NCI-H1092 (cell line): ENCODE measurements at regions not wholly inside any gene's neighbourhood (a gene's known extent, or its start where the extent isn't known, plus 50 kb on each side); places are given as distances from the start of the nearest gene placed in this dataset.
"Not testable (repeated sequence)": the region's sequence is repeated elsewhere in the genome, so short reads cannot be mapped to it uniquely, and the experiment has no call there.

Source experiments
- DNase-seq: peaks from one replicate; lab custom pipeline; 2025; lab: John Stamatoyannopoulos, UW

DNA sequence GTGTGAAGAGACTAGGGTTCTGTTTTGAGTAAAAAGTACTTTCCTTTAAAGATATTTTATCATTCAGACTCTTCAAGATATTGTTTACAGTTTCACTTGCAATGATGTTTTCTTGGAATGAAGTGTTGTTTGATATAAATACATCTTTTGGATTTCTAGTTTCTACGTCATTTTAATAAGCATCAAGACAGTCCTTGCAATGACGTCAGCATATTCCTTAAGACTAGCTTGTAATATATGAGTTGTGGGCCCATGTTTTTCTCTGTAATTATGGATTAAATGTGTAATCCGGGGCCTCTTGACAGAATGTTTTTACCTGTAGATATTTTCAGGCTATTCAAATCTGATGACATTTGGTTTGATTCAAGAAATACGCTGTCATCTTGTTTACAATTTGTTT lies 66.1 kb downstream of the RBMX2 start:
- DNase-seq, result no peak

DNA sequence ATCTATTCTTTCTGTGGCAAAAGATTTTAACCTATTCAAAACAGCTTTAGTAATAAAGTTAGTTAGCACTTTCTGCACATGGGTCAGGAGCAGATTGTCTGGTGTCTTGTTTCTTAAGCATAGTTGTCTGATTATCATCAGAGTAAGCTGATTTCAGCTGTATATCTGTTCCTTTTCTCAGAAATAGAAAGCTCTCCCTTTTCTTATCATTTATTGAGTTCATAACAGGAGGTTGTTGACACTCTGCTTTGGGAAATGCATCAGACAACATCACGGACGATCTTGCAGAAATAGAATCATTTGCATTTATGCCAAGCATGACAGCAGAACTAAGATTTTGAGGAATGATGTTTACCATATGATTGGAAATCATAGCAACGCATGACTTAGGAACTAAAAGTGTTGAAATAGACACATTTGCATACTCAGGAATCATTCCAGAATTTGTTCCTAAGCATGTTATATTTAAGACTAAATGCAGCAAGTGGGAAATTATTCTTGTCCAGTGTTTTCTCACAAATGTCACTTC lies 66.7 kb downstream of the RBMX2 start:
- DNase-seq, result no peak

DNA sequence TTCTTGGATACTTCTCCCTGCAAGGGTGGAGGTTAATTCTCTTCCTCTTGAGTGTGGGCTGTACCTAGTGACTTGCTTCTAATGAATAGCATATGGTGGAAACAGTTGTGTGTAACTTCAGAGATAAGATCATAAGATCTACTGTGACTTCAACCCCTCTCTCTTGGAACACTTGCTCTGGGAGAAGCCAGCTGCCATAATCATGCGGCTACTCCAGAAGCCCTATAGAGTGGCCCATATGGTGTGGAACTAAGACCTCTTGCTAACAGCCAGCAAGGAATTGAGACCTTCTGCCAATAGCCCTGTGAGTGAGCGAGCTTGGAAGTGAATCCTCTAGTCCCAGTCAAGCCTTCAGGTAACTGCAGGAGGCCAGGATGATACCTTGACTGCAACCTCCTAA lies 81.1 kb downstream of the RBMX2 start:
- no peak for DNase-seq

DNA sequence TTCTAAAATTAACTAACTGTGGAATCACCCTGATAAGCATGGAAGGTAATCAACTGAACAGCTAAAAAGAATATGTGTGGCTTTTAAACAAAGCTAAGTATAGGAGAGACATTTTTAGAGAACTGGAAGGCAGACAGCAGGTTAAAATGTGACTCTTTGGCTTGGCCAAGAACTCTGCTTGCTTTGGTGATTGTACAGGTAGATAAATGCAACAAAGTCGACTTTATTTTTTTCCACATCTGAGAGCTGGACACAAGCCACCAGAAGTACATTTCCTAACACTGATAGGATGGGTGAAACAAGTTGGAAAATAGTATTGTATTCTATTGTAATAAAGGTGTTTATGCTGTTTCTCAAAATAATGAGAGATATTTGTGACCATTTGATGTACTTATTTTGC lies 84.1 kb downstream of the RBMX2 start:
- DNase-seq, result no peak

DNA sequence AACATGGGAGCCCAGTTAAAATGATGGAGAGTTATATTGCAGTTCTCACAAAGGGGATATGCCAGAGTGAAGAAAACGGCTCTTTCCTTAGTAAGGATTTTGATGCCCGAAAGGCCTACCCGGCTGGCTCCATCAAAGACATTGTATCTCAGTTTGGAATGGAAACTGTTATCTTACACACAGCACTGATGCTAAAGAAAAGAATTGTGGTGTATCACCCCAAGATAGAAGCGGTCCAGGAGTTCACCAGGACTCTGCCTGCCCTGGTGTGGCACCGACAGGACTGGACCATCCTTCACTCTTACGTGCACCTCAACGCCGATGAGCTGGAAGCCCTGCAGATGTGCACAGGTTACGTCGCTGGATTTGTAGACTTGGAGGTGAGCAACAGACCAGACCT lies 93.7 kb downstream of the RBMX2 start:
- DNase-seq, result not testable (repeated sequence)

DNA sequence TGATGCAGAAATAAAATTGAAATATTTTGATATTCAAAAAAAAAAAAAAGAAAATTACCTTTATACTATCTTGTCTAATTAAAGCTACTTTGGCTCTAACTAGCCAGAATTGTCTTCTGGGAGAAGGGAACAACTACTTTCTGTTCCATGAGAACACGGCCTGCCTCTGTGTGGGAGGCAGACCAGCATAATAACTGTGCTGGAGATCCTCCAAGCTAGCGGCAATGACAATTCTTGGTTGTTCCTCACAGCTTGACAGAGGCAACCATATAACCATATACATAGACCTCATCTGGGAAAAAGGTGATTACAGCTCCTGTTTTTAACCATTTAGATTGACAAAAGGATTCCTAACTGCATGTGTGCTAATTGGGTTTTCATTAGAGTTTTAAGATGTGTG lies 95.7 kb downstream of the RBMX2 start:
- DNase-seq, result no peak

DNA sequence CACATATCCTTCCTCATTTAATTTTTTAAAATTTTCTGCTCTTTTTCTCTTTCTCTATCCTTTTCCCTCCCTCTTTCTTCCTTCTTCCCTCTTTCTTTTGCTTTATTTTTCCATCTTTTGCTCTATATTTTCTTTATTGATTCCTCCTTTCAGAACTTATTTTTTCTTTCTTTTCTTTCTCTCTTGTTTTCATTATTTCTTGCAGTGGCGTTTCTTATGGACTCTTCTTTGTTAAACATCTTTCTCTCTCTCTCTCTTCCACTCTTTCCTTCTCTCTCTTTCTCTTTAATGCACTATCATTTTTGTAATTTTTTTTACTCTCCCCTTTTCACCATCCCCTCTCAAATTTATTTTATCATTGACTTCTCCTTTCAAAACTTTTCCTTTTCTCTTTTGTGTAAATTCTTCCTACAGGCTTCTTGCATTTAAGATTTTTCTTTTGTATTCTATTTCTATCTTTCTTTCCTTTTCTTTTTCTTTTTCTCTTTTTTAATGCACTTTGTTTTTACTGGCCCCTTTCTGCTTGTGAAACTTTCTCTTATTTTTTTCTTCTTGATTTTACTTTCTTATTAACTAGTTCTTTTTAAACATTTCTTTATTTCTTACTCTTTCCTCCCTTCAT lies 97.0 kb downstream of the RBMX2 start:
- DNase-seq, result no peak

DNA sequence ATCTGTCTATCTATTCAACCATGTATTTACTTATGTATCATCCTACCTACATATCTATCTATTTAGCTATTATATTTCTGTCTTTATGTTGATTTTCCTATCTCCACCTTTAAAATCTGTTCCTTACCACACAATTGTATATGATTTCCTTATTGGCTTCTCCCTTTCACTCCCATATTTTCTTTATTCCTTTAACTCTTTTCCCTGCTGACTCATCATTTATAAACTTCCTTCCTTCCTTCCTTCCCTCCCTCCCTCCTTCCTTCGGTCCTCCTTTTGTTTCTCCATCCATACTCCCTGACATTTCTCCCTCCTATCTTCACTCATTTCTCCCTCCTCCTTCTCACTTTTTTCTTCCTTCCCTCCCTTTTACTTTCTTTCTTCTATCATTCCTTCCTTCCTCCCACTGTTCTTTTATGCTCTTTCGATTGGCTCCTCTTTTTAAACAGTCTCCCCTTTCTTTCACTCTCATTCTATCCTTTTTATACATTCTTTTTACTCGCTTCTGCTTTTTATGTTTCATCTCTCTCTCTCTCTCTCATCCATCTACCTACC lies 100.3 kb downstream of the RBMX2 start:
- no peak for DNase-seq

DNA sequence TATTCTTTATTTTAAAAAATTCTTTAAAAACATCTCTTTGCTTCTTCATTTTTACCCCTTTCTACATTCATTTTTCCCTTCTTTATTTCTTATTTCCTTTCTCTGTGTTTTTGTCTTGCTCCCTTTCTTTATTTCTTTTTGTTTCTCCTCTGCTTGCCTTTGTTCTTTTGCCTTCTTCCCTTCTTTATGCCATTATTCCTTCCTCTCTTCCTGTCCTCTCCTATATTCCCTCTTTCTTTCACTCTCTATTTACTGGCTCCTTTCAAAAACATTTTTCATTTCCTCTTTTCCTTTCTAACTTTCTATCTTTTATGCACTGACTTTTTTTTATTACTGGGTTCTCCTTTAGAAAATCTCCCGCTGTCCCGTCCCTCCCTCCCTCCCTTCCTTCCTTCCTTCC lies 102.2 kb downstream of the RBMX2 start:
- DNase-seq, result no peak

DNA sequence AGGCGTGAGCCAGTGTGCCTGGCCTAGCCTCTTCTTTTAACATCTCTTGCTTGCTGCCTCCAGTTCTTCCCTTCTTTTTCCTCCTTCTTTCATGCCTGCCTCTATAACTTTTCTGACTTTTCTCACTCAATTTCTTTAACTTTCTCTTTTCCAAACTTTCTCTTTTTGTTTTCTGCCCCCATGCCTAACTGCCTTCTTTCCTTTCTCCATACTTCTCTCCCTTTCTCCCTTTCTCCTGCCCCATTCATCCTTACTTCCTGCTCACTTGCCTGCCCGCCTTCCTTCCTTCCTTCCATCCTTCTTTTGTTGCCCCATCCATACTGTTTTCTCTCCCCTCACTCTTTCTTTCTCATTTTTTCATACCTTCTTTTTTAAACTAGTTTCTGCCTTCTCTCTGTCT lies 105.2 kb downstream of the RBMX2 start:
- DNase-seq, result no peak

DNA sequence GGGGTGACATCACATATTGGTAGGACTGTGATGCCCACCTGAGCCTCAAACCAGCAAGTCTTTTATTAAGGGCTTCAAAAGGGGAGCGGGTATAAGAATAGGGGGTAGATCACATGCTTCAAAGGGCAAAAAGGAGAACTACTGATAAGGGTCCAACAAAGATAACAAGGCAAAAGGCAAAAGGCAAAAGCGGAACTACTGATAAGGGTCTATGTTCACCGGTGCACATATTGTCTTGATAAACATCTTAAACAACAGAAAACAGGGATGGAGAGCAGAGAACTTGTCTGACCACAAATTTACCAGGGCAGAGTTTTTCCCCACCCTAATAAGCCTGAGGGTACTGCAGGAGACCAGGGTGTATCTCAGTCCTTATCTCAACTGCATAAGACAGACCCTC lies 110.7 kb downstream of the RBMX2 start:
- not testable (repeated sequence) for DNase-seq

DNA sequence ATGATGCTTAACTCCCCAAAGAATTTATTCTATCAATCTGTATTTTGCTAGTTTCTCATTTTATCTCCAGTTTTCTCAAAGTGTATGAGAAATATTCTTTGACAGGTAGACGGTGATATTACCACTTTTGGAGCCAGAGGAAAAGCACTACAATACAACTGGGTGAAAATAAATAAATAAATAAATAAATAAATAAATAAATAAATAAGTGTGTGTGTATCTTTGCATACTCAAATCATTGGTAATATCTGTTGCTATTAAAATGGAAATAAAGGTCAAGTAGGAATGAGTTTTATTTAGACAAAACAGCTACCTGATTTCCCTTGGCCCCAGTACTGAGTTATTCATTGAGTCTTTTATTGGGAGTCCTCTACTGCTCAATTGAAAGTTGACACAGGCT lies 114.3 kb downstream of the RBMX2 start:
- no peak for DNase-seq

DNA sequence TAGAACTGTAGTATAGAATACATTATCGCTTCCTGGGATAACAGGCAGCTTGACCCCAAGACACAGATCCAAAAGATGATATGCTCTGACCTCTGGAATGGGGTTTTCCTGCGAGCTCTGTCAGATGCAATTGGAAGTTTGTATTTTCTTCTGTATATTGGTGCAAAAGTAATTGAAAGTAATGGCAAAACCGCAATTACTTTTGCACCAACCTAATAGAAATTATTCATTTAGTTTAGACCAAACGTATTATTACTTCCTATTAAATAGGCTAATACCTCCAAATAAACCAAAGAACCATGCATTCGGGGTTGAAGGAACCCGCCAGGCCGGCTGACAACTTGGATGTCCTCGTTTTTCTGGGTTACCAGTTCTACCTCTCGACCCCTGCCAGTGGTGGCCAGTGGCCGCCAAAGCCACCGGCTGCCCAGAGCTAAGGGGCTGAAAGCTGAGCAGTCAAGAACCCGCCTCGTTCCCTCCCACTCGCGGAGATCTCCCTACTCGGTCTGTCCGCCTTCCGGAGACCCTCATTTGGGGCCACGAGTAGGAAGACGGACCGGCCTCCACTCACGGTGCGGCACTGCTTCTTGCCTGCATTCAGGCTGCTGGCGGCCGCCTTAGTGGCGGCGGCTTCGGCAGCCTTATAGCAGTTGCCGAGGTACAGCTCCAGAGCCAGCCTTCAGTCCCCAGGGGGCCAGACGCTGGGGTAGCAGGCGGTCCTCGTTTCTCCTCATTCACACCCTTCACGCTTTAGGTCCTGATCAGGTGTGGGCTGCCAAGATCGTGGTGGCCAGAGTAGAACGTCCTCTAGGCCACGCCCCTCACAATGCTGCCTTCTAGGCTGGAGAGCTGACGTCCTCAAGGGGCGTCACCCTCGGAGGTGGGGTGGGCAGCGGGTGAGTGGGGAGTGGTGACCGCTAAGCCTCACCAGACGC lies 121.9 kb downstream of the RBMX2 start:
- peak; percentile 11 for DNase-seq

DNA sequence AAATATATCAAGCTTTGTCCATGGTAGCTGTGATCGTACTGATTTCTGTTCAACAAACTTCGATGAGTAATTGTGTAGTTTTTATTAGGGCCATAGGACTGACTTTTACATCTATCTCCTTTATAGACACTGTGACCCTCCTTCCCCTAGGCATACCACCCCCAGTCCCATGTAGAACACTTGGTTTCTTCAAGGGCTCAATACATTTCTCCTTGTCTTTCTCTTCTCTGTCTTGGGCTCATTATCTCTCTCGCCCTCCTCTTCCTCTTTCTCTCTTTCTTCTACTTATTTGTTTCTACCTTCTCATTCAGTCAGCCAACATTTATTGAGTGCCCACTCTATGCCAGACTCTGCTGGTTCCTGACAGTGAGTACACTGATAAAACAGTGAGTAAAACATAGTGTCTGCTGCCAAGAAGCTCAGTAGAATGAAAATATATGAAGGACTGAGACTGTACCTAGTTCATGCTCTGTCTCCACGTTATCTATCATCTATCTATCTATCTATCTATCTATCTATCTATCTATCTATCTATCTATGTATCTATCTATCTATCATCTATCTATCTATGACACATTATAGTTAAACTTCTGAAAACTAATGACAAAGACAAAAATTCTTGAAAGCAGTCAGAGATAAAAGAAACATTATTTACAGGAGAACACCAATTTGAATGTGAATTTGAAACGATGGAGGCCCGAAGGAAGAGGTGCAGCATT lies 122.8 kb downstream of the RBMX2 start:
- DNase-seq, result no peak

DNA sequence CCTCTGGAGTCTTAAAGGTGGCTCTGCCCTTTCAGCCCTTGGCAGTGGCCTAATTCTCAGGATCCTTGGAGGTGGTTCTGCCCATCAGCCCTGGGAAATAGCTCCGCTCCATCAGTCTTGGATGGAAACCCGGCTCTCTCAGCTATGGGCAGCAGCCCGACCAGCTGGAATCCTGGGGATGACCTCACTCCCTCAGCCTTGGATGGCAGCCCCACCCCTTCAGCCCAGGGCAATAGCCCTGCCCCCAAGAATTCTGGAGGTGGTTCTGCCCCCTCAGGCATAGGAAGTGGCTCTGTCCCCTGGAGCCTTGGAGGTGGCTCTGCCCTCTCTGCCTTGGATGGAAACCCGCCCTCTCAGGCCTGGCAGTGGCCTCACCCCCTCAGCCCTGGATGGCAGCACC lies 127.7 kb downstream of the RBMX2 start:
- no peak for DNase-seq

DNA sequence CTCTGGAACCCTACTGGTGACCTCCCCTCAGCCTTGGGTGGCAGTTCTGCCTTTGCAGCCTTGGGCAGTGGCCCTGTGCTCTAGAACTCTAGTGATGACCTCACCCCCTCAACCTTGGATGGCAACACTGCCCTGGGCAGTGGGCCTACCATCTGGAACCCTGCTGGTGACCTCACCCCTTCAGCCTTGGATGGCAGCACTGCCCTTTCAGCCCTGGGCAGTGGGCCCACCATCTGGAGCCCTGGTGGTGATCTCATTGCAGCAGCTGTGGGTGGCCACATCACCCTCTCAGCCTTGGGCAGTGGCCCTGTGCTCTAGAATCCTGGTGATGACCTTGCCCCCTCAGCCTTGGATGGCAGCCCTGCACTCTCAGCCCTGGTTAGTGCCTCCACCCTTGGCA lies 129.3 kb downstream of the RBMX2 start:
- DNase-seq, result no peak

DNA sequence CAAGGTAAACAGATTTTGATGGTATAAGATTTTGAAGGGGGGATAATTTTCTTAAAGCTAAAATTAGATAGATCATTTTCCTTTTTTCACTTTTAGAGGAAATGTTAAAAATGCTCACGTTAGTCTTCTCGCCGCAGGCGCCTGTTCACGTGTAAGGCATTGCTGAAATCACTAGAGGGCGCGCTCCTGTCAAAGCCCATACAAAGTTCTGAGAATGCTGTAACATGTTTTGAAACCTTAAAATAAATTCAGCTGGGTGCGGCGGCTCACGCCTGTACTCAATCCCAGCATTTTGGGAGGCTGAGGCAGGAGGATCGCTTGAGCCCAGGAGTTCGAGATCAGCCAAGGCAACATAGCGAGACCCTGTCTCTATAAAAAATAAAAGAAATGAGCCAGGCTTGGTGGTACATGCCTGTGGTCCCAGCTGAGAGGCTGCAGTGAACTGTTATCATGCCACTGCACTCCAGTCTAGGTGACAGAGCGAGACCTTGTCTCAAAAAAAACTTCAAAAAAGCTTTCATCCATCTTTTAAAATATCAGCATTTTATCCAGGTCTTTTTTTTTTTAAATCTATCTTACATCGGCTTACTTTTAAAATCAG lies 138.0 kb downstream of the RBMX2 start:
- DNase-seq, result peak; percentile 5

DNA sequence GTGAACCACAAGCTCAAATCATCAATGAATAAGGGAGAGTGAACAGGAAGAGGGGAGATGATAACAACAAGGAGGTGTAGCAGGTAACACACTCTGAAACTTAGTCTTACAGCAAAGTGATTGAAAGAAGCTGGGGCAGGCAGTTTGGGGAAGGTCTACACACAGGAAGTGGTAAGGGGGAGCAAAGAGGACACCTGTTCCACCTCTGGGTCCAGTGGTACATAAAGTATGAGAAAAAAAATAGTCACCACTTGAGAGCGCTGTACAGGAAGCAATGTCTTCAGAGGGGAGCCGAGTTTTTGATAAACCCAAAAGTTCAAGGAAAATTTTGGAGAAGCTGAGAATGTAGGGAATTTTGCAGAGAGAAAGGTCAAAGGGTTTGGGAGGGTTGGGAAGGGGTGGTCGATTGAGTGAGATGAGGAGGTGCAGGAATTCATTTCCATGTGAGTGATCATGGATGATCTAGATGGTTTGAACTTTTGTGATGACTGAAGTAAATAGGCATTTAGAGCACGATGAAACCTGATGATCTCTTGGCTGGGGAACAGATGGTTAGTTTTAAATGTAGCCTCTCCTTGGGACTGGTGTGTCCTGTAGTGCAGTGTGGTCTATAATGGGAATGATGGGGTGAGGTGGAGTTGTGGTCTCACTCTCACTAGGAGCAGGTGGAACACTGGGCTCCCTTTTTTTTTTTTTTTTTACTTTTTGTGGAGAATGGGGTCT lies 142.0 kb downstream of the RBMX2 start:
- no peak for DNase-seq

DNA sequence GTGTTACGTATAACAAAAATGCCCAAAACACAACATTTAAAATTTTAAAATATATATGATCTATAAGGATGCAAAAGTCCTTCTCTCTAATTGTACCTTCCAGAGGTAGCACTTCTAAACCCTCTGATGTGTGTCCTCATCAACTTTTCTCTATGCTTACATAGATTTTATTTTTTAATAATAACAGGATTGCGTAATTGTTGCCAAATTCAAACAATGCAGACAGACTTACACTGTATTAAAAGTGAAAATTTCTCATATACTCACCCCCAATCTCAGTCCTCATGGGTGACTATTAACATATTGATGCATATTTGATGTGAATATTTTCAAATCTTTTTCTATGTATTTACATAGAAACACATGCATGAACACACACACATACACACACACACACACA lies 144.0 kb downstream of the RBMX2 start:
- no peak for DNase-seq

DNA sequence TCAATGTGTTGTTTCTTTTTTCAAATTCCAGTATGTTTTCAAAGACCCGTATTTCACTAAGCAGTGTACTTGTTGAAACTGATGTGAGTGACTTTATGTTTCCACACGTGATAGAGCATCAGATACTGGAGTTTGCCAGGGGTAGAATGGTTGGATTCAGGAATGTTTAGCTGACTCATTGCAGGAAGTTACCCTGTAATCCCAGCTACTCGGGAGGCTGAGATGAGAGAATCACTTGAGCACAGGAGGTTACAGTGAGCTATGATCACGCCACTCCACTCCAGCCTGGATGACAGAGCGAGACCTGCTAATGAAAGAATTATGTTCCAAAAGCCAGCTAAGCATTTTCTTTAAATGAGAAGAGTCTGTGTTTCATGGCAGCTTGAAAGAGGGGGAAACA lies 147.6 kb downstream of the RBMX2 start:
- DNase-seq, result not testable (repeated sequence)

DNA sequence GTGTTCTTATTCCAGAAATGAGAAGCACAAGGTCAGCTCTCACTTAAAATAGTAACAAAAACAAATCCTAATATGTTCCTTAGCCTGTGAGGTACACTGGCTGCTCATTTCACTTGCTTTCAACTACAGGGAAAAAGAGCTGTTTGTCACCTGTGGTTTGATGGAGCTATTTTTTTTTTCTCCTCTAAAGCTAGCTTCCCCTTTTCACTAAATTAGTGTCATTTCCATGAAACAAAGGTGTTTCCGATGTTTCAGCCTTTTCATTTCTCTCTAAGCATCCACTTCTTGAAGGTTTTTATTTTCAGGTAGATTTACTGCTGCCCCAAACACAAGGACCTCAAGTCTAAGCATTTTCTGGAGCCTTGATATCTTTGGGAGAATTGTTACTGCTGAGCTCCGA lies 148.6 kb downstream of the RBMX2 start:
- no peak for DNase-seq
